CD4-positive, alpha-beta T cell treated with Interleukin-17A for 4 hours (primary cell): ENCODE measurements at regions not wholly inside any gene's neighbourhood (a gene's known extent, or its start where the extent isn't known, plus 50 kb on each side); places are given as distances from the start of the nearest gene placed in this dataset.
"Not testable (repeated sequence)": the region's sequence is repeated elsewhere in the genome, so short reads cannot be mapped to it uniquely, and the experiment has no call there.

Source experiments
- DNase-seq: peaks from one replicate; pipeline ENCODE4 v3.0.0-alpha.2; 2020; ENCODE audit warnings: mixed read lengths

GRCh38 chr5:99706160-99706559 lies 777.4 kb upstream of the CHD1 start:
- DNase-seq, result no peak

- DNase-seq, result no peak
Observed at GRCh38 chr5:99702565-99702964, 773.8 kb upstream of the CHD1 start.

- no peak for DNase-seq
Observed at GRCh38 chr5:99694884-99695283, 766.1 kb upstream of the CHD1 start.

GRCh38 chr5:99686538-99686937 lies 757.7 kb upstream of the CHD1 start:
- no peak for DNase-seq

GRCh38 chr5:99675974-99676373 lies 747.2 kb upstream of the CHD1 start:
- no peak for DNase-seq

GRCh38 chr5:99674101-99674500 lies 745.3 kb upstream of the CHD1 start:
- no peak for DNase-seq

GRCh38 chr5:99664972-99665371 lies 736.2 kb upstream of the CHD1 start:
- DNase-seq, result no peak

- DNase-seq, result no peak
Observed at GRCh38 chr5:99651298-99651697, 722.5 kb upstream of the CHD1 start.

GRCh38 chr5:99646011-99646647 lies 717.3 kb upstream of the CHD1 start:
- no peak for DNase-seq

- DNase-seq, result no peak
Observed at GRCh38 chr5:99644822-99645221, 716.0 kb upstream of the CHD1 start.

- DNase-seq, result no peak
Observed at GRCh38 chr5:99640646-99641045, 711.8 kb upstream of the CHD1 start.

- DNase-seq, result no peak
Observed at GRCh38 chr5:99639905-99640304, 711.1 kb upstream of the CHD1 start.

- DNase-seq, result no peak
Observed at GRCh38 chr5:99636663-99637062, 707.9 kb upstream of the CHD1 start.

GRCh38 chr5:99621772-99622681 lies 693.2 kb upstream of the CHD1 start:
- DNase-seq, result no peak

GRCh38 chr5:99617335-99617734 lies 688.5 kb upstream of the CHD1 start:
- DNase-seq, result no peak

- no peak for DNase-seq
Observed at GRCh38 chr5:99614888-99615287, 686.1 kb upstream of the CHD1 start.

- DNase-seq, result no peak
Observed at GRCh38 chr5:99607124-99607523, 678.3 kb upstream of the CHD1 start.

GRCh38 chr5:99605904-99606303 lies 677.1 kb upstream of the CHD1 start:
- DNase-seq, result no peak

GRCh38 chr5:99600952-99601351 lies 672.1 kb upstream of the CHD1 start:
- no peak for DNase-seq

GRCh38 chr5:99590806-99591205 lies 662.0 kb upstream of the CHD1 start:
- DNase-seq, result no peak

GRCh38 chr5:99589424-99589823 lies 660.6 kb upstream of the CHD1 start:
- DNase-seq, result no peak

- no peak for DNase-seq
Observed at GRCh38 chr5:99587983-99588382, 659.2 kb upstream of the CHD1 start.

- no peak for DNase-seq
Observed at GRCh38 chr5:99586878-99587277, 658.1 kb upstream of the CHD1 start.

- not testable (repeated sequence) for DNase-seq
Observed at GRCh38 chr5:99581204-99581603, 652.4 kb upstream of the CHD1 start.
